ENCODE measurements at regions not wholly inside any gene's neighbourhood (a gene's known extent, or its start where the extent isn't known, plus 50 kb on each side); places are given as distances from the start of the nearest gene placed in this dataset.

DNA sequence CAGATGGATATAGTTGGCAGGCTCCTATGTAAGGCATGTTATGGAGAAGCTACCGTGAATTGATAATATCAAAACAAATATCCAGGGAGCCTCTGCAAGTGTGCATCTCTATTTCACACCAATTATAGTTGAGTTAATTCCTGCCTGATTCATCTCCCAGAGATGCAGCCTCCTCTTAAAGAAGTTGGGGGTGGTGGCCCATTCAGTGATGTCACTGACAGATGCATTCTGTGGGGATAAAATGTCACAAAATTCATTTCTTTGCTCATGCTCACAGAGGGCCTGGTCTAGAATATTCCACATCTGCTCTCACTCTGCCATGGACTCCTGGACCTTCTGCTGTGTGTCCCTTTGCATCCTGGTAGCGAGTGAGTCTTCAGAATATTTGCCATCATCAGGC, 189.1 kb upstream of the PRSS1 start:
- H3K27ac Mint-ChIP-seq = peak overlapping the region; percentile 40
- no peaks in the 10 kb centered on the region for H3K27me3 ChIP-seq (ENCODE audit: control insufficient read depth in 1 of 2, insufficient read depth in 2 of 2, low read length in 2 of 2)
- ATAC-seq (ENCODE audit: poor library complexity) (no peak), DNase-seq (no peak)
- no peak for TF ChIP-seq CTCF (IDR thresholded peaks at IDR 0.05)
- no peaks in the 10 kb centered on the region for H3K27me3 Mint-ChIP-seq
- peaks cover 5% of the 10 kb centered on the region for H3K4me1 Mint-ChIP-seq (ENCODE audit: low read depth)
- peak overlapping the region; percentile 7 for H3K4me3 ChIP-seq (ENCODE audit: low read length)
- H3K27ac ChIP-seq (ENCODE audit: low read depth in 1 of 2, low read length in 2 of 2) = no peak overlapping the region
- POLR2A ChIA-PET = interaction anchor here (1.2 to 1.8 kb wide), 3 partner anchors 24 to 251 kb away, joined by 4 to 7 read pairs (median 4); no protein-coding TSS in a partner anchor
- no peaks in the 10 kb centered on the region for H3K36me3 Mint-ChIP-seq (ENCODE audit: low read depth)
- intact Hi-C loops (cut with DNase I, micrococcal nuclease) = no loop called here
- peak overlapping the region; percentile 44 for H3K4me3 Mint-ChIP-seq
- CTCF ChIA-PET = no interaction called here
- H3K4me1 ChIP-seq (ENCODE audit: insufficient read depth, low read length) = peaks cover 3% of the 10 kb centered on the region
- H3K9me3 ChIP-seq (ENCODE audit: control insufficient read depth in 1 of 2, insufficient read depth in 1 of 2, low read length in 2 of 2) = no peaks in the 10 kb centered on the region
- no peaks in the 10 kb centered on the region for H3K9me3 Mint-ChIP-seq
- H3K36me3 ChIP-seq (ENCODE audit: insufficient read depth, low read length) = no peaks in the 10 kb centered on the region

DNA sequence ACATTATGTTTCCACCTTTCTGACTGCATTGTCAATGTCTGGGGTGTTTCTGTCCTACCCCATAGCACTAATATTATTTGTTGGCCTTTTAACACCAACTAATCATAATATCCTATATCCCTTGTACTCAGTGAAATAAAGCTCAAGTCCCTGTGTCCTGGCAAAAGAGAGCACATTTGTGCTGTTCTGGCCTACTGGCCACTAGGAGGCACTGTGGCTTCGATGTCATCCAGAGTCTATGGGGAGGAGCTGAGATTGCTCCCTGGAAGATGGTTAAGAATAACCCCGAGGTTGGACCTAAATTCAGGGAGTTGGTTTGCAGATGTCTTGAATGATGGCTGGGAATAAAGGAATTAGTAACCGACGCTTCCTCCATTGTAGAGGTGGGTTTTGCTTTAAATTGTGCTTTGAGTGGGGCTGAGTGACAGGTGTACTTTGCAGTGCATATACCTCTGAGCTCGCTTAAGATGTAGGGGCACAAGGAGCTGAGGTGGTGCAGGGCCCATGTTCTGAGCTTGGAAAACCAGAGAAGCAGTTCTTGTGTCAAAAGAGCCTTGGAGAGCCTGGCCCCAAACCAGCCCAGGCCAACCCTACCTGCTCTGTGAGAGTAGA, 191.2 kb upstream of the PRSS1 start:
- Mint-ChIP-seq H3K4me1 (ENCODE audit: low read depth) (peaks cover 5% of the 10 kb centered on the region), H3K27ac (peak overlapping the region; percentile 53), H3K9me3 (no peaks in the 10 kb centered on the region), H3K4me3 (no peak overlapping the region), H3K27me3 (no peaks in the 10 kb centered on the region), H3K36me3 (ENCODE audit: low read depth) (no peaks in the 10 kb centered on the region)
- ChIA-PET POLR2A (interaction anchor here (1.1 to 1.3 kb wide), 4 partner anchors 23 to 253 kb away, joined by 3 to 13 read pairs (median 8); no protein-coding TSS in a partner anchor), CTCF (interaction anchor here (1.0 to 1.3 kb wide), 11 partner anchors 11 to 251 kb away, joined by 3 to 9 read pairs (median 3); no protein-coding TSS in a partner anchor)
- Histone ChIP-seq H3K27me3 (ENCODE audit: control insufficient read depth in 1 of 2, insufficient read depth in 2 of 2, low read length in 2 of 2) (no peaks in the 10 kb centered on the region), H3K9me3 (ENCODE audit: control insufficient read depth in 1 of 2, insufficient read depth in 1 of 2, low read length in 2 of 2) (no peaks in the 10 kb centered on the region), H3K4me3 (ENCODE audit: low read length) (peak overlapping the region; percentile 29), H3K4me1 (ENCODE audit: insufficient read depth, low read length) (peaks cover 3% of the 10 kb centered on the region), H3K27ac (ENCODE audit: low read depth in 1 of 2, low read length in 2 of 2) (no peak overlapping the region), H3K36me3 (ENCODE audit: insufficient read depth, low read length) (no peaks in the 10 kb centered on the region)
- peak; percentile 75 for TF ChIP-seq CTCF (IDR thresholded peaks at IDR 0.05)
- peak; percentile 17 to 75 (median 45) for DNase-seq
- intact Hi-C loops (cut with DNase I, micrococcal nuclease) = loop anchor here in 1 of 2 experiments (5.0 kb wide), 1 partner anchor 254 kb away; no protein-coding TSS in a partner anchor
- ATAC-seq (ENCODE audit: poor library complexity) = peak; percentile 84

GRCh38 chr7:142556740-142557139, 192.5 kb upstream of the PRSS1 start:
- Histone ChIP-seq H3K27ac (ENCODE audit: low read depth in 1 of 2, low read length in 2 of 2) (no peak overlapping the region), H3K9me3 (ENCODE audit: control insufficient read depth in 1 of 2, insufficient read depth in 1 of 2, low read length in 2 of 2) (no peaks in the 10 kb centered on the region), H3K27me3 (ENCODE audit: control insufficient read depth in 1 of 2, insufficient read depth in 2 of 2, low read length in 2 of 2) (no peaks in the 10 kb centered on the region), H3K4me3 (ENCODE audit: low read length) (no peak overlapping the region), H3K36me3 (ENCODE audit: insufficient read depth, low read length) (no peaks in the 10 kb centered on the region), H3K4me1 (ENCODE audit: insufficient read depth, low read length) (peaks cover 3% of the 10 kb centered on the region)
- ChIA-PET CTCF (no interaction called here), POLR2A (no interaction called here)
- H3K27ac Mint-ChIP-seq = no peak overlapping the region
- H3K9me3 Mint-ChIP-seq = no peaks in the 10 kb centered on the region
- no peak for TF ChIP-seq CTCF (IDR thresholded peaks at IDR 0.05)
- DNase-seq = peak in 3 of 14 experiments; percentile 25 to 65 (median 41)
- H3K36me3 Mint-ChIP-seq (ENCODE audit: low read depth) = no peaks in the 10 kb centered on the region
- no peaks in the 10 kb centered on the region for H3K27me3 Mint-ChIP-seq
- intact Hi-C loops (cut with DNase I, micrococcal nuclease) = loop anchor here in 1 of 2 experiments (5.0 kb wide), 1 partner anchor 256 kb away; no protein-coding TSS in a partner anchor
- peaks cover 5% of the 10 kb centered on the region for H3K4me1 Mint-ChIP-seq (ENCODE audit: low read depth)
- no peak for ATAC-seq (ENCODE audit: poor library complexity)
- H3K4me3 Mint-ChIP-seq = no peak overlapping the region
